ENCODE measurements at regions not wholly inside any gene's neighbourhood (a gene's known extent, or its start where the extent isn't known, plus 50 kb on each side); places are given as distances from the start of the nearest gene placed in this dataset.

DNA sequence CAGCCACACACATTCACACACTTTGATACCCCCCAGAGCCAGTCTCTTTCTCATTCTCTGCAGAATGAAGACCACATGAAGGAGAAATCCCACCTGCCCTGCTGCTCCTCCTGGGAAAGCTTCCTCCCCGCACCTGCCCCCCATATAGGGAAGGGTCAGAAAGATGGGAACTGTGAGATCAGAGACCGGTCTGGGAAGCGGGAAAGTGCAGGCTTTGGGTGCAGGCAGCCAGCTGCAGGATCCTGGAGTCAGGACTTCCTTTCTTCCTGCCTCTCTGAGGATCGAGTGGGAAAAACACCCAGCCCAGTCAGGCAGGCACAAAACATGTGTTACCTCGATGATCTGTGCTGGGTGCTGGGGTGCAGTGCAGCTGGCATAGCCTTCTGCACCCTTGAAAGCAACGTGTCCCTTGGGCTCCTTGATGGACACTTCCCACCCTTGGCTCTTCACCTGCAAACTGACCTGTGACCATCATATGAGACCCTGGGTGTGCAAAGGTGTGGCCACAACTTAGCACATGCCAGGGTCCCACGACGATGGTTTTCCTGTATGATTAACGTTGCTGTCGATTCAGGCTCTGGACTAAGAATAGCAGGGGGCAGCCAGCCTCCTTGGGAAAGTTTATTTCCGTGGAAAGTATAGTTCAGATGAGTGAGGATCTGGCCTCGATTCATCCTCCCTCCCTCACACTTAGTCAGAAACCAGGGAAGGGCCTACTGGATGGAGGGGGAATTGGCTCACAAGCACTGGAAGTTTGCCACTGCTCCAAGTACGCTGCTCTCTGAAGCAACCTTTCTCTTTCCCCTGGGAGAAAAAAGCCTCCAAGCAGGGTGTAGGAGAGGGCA is 105.4 kb upstream of the MED13L start:
- peak; percentile 70 for FAIRE-seq

GRCh38 chr12:116384175-116384574 is 106.7 kb upstream of the MED13L start:
- FAIRE-seq = no peak

GRCh38 chr12:116384691-116385485 is 107.4 kb upstream of the MED13L start:
- FAIRE-seq = no peak

DNA sequence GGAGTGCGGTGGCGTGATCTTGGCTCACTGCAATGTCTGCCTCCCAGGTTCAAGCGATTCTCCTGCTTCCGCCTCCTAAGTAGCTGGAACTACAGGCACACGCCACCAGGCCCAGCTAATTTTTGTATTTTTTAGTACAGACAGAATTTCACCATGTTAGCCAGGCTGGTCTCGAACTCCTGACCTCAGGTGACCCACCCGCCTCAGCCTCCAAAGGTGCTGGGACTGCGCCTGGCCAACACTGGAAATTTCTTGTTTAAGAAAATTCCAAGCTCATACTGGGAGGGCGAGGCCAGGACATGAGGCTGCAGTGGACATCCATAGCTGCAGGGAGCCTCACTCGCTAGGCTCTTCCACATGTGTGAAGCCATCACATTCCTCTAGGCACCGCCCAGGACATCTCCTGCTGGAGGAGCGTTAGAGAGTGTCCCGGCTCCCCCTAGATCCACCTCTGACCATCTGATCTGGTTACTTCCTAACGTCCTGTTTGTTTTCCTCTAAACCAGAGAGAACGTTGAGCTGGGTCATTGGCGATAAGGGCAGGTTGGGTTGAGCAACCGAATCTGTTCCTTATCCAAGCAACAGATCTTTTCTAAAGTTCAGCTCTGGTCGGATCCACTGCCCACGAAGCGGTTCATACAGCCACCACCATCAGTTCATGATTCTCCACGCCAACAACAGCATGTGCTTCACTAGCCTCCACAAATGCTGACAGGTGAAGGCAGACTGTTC is 108.2 kb upstream of the MED13L start:
- FAIRE-seq = peak; percentile 27

DNA sequence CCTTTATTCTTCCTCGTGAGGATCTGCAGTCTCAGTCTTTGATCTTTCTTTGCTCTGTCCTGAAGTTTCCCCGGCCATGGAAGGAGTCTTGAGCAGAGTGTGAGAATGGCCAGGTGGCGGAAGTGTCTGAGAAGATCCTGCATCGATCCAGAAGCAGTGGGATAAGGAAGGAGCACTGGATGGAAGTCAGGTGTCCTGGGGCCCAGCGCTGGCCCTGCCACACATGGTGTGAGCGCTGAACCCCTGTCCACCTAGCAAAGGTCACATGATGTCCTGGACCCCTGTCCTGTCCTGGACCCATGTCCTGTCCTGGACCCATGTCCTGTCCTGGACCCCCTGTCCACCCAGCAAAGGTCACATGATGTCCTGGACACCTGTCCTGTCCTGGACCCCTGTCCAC is 111.8 kb upstream of the MED13L start:
- FAIRE-seq = no peak

- FAIRE-seq = no peak
Observed at GRCh38 chr12:116389990-116390389, 112.5 kb upstream of the MED13L start.

- FAIRE-seq = no peak
Observed at GRCh38 chr12:116390401-116391335, 113.2 kb upstream of the MED13L start.

DNA sequence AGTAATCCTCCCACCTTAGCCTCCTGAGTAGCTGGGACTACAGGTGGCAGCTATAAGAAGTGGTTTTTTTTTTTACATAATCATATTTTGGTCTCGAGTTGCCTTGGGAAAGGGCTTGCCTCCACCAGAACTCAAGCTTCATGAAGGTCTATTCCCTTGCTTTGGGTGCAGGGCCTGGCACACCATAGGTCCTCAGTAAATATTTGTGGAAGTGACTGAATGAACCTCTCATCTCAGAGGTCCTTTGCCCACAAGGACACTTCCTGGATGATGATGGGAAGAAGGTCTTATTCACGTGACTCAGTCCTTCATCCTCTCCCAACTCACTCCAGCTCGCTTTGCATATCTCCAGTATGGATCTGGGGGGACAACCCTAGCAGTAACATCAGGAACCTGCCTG is 114.0 kb upstream of the MED13L start:
- FAIRE-seq = no peak

DNA sequence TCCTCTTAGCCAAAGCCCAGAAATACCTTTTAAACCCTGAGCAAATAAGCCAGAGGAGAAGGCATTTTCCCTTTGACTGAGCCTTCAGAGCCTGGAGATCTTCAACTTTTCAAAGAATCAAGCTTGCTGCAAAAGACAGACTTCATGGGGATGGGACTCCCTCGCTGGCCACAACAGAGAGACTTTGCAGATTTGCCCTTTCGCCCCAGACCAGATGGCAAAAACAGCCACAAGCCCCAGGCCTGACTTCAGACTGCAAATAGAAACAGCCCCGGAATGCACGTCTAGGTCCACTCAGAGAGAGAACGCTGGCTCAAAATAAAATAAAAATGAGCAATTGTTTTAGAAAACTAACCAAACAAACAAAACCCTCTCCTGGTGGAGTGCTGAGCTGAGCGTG is 114.6 kb upstream of the MED13L start:
- no peak for FAIRE-seq

- no peak for FAIRE-seq
Observed at GRCh38 chr12:116393255-116393654, 115.8 kb upstream of the MED13L start.

GRCh38 chr12:116393859-116394650 is 116.6 kb upstream of the MED13L start:
- FAIRE-seq = no peak

- no peak for FAIRE-seq
Observed at GRCh38 chr12:116395396-116395795, 117.9 kb upstream of the MED13L start.

DNA sequence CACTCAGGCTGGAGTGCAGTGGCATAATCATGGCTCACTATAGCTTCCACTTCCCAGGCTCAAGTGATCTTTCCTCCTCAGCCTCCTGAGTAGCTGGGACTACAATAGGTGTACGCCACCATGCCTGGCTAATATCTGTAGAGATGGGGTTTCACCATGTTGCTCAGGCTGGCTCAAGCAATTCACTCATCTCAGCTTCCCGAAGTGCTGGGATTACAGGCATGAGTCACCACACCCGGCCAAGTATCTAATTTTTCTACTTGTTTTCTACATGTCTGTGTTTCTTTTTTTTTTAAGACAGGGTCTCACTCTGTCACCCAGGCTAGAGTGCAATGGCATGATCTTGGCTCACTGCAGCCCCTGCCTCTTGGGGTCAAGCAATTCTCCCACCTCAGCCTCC is 119.7 kb upstream of the MED13L start:
- FAIRE-seq = no peak

DNA sequence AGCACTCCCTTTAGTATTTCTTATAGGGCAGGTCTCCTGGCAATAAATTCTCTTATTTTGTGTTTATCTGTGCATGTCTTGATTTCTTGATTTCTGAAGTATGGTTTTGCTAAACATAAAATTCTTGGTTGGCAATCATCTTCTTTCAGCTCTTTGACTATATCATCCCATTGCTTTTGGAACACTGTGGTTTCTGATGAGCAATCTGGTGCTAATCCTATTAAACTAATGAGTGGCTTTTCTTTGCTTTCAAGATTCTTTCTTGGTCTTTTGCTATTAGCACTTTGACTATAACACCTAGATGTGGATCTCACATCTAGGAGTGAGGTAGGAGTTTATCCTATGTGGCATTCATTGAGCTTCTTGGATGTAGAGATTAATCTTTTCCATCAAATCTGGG is 120.7 kb upstream of the MED13L start:
- no peak for FAIRE-seq

GRCh38 chr12:116399055-116399454 is 121.6 kb upstream of the MED13L start:
- no peak for FAIRE-seq

DNA sequence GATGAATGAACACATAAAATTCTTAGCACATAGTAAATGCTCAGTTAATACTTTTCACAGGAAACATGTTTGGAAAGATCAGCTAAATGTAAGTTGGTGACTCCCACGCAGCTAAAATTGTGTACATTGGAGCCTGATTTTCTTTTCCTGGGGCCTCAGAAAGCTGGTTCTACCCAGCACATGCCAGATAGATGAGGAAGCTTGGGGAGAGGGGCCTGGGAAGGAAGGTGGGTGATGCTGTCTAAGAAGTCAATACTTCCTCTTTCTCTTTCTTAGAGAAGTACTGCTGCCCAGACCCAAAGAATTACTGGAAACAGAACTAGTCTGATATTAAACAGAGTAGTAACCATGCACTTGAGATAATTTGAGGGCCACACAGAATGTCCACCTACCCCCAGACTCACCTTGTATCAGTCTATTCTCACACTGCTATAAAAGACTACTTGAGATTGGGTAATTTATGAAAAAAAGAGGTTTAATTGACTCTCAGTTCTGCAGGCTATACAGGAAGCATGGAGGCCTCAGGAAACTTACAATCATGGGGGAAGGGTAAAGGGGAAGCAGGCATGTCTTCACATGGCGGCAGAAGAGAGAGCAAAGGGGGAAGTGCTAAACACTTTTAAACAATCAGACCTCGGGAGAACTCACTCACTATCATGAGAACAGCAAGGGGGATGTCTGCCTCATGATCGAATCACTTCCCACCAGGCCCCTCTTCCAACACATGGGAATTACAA is 123.3 kb upstream of the MED13L start:
- FAIRE-seq = no peak

GRCh38 chr12:116401565-116401964 is 124.1 kb upstream of the MED13L start:
- FAIRE-seq = no peak

GRCh38 chr12:116402163-116402939 is 124.9 kb upstream of the MED13L start:
- FAIRE-seq = no peak

GRCh38 chr12:116403546-116403945 is 126.1 kb upstream of the MED13L start:
- FAIRE-seq = no peak

GRCh38 chr12:116404247-116404646 is 126.8 kb upstream of the MED13L start:
- FAIRE-seq = no peak

Data from A204.1 (cell line).